Body of pancreas (tissue), 4 donors: ENCODE measurements at regions not wholly inside any gene's neighbourhood (a gene's known extent, or its start where the extent isn't known, plus 50 kb on each side); places are given as distances from the start of the nearest gene placed in this dataset.

Experiments used
- CTCF ChIP-seq, 7 experiments: fragments of 450-650 bp in 4 of 7; fragments of 200-600 bp in 3 of 7; sonication (generic) in 3 of 7; IDR thresholded peaks; one replicate each; pipeline ENCODE4 v1.5.1; 2016 to 2019; ENCODE audit warnings: antibody characterized with exemption in 7 of 7
- POLR2A ChIP-seq, 3 donors: fragments of 450-650 bp; IDR thresholded peaks; one replicate each; pipeline ENCODE4 v1.6.1; 2016; ENCODE audit warnings: antibody characterized with exemption in 3 of 3, mild to moderate bottlenecking in 2 of 3

GRCh38 chr10:18797286-18797685, 138.1 kb downstream of the ARL5B start:
- TF ChIP-seq CTCF (IDR thresholded peaks at IDR 0.05) (no peak), POLR2A (IDR thresholded peaks at IDR 0.05) (no peak)
